SK-N-SH (cell line): ENCODE measurements at regions not wholly inside any gene's neighbourhood (a gene's known extent, or its start where the extent isn't known, plus 50 kb on each side); places are given as distances from the start of the nearest gene placed in this dataset.

ENCODE experiments used
- CTCF ChIA-PET: fragments of 300-600, 350-600 bp; formaldehyde crosslinking; extraction: SDS; loops from one replicate; lab custom pipeline; 2021; lab: Yijun Ruan, JAX
- POLR2A ChIA-PET: fragments of 350-600 bp; sonication (Branson Sonifier 250); formaldehyde crosslinking; extraction: SDS; loops from one replicate; lab custom pipeline; 2020; ENCODE audit warnings: antibody characterized with exemption, inconsistent platforms; lab: Yijun Ruan, JAX
- DNase-seq: peaks from one replicate; pipeline ENCODE4 v3.0.0; 2012
- H2AFZ ChIP-seq: fragments of 200-600 bp; sonication (generic); 2 replicates; pipeline ENCODE4 v1.8.1; 2016; ENCODE audit warnings: antibody characterized with exemption, mild to moderate bottlenecking, low read depth
- H3F3A ChIP-seq: fragments of 200-600 bp; sonication (generic); replicated peaks from 2 replicates; pipeline ENCODE3; 2016; ENCODE audit warnings: antibody characterized with exemption, mild to moderate bottlenecking; ENCODE audit not compliant: insufficient read depth
- H3K27ac ChIP-seq, 2 experiments: fragments of 200-500 bp in 1 of 2; fragments of 200-600 bp in 1 of 2; sonication (Bioruptor generic) in 1 of 2; sonication (generic), shearing (Covaris generic) in 1 of 2; 2 replicates each; pipeline versions ENCODE4 v1.5.1 to v1.6.1; 2014 to 2016; ENCODE audit warnings: low read depth in 2 of 2, inconsistent platforms in 1 of 2, low read length in 1 of 2, mild to moderate bottlenecking in 1 of 2, mixed read lengths in 1 of 2
- H3K27me3 ChIP-seq: fragments of 200-600 bp; sonication (generic), shearing (Covaris generic); 2 replicates; pipeline ENCODE4 v1.6.1; 2016; ENCODE audit warnings: mixed run types; ENCODE audit not compliant: insufficient read depth
- H3K36me3 ChIP-seq, 2 experiments: fragments of 200-500 bp in 1 of 2; fragments of 200-600 bp in 1 of 2; sonication (Bioruptor generic) in 1 of 2; sonication (generic) in 1 of 2; replicated peaks in 1 of 2; 2 replicates each; pipeline versions ENCODE3 to v1.5.1; 2014 to 2016; ENCODE audit warnings: low read length in 1 of 2, mild to moderate bottlenecking in 1 of 2; ENCODE audit not compliant: insufficient read depth in 2 of 2, control insufficient read depth in 1 of 2
- H3K4me1 ChIP-seq, 2 experiments: fragments of 200-500 bp in 1 of 2; fragments of 200-600 bp in 1 of 2; sonication (Bioruptor generic) in 1 of 2; sonication (generic), shearing (Covaris generic) in 1 of 2; 2 replicates each; pipeline versions ENCODE4 v1.5.1 to v1.6.1; 2014 to 2016; ENCODE audit warnings: low read depth in 1 of 2, low read length in 1 of 2, mixed run types in 1 of 2; ENCODE audit not compliant: insufficient read depth in 2 of 2, control insufficient read depth in 1 of 2
- H3K4me2 ChIP-seq: fragments of 200-600 bp; sonication (generic), shearing (Covaris generic); 2 replicates; pipeline ENCODE4 v1.6.1; 2017; ENCODE audit warnings: mixed run types
- H3K4me3 ChIP-seq, 2 experiments: fragments of 200-500 bp in 1 of 2; fragments of 200-600 bp in 1 of 2; sonication (Bioruptor generic) in 1 of 2; sonication (generic), shearing (Covaris generic) in 1 of 2; 2 replicates each; pipeline versions ENCODE4 v1.5.1 to v1.8.1; 2014 to 2016; ENCODE audit warnings: low read depth in 2 of 2, inconsistent platforms in 1 of 2, low read length in 1 of 2, mild to moderate bottlenecking in 1 of 2, mixed read lengths in 1 of 2, moderate library complexity in 1 of 2
- H3K79me2 ChIP-seq: fragments of 200-600 bp; sonication (generic); 2 replicates; pipeline ENCODE4 v1.8.1; 2017; ENCODE audit warnings: mild to moderate bottlenecking; ENCODE audit not compliant: insufficient read depth
- H3K9ac ChIP-seq: fragments of 200-600 bp; sonication (generic); 2 replicates; pipeline ENCODE4 v1.6.1; 2017; ENCODE audit warnings: mixed run types
- H3K9me2 ChIP-seq: fragments of 200-600 bp; sonication (generic); 2 replicates; pipeline ENCODE4 v1.6.1; 2017; ENCODE audit warnings: mixed run types
- H3K9me3 ChIP-seq: fragments of 200-600 bp; sonication (generic); 2 replicates; pipeline ENCODE4 v1.6.1; 2017; ENCODE audit warnings: mixed run types, mild to moderate bottlenecking, moderate library complexity
- H4K20me1 ChIP-seq: fragments of 200-600 bp; sonication (generic); 2 replicates; pipeline ENCODE4 v1.6.1; 2017; ENCODE audit warnings: mild to moderate bottlenecking, mixed run types; ENCODE audit not compliant: insufficient read depth
- CHD2 ChIP-seq: fragments of 150-350 bp; IDR thresholded peaks from 2 replicates; pipeline ENCODE4 v1.6.1; 2018; ENCODE audit warnings: low read length; ENCODE audit not compliant: partially characterized antibody
- EP300 ChIP-seq, 2 experiments: IDR thresholded peaks; 2 replicates each; pipeline versions ENCODE4 v1.4.0 to v1.6.1; 2012; ENCODE audit warnings: borderline replicate concordance in 1 of 2, low read depth in 1 of 2, low read length in 1 of 2
- EZH2phosphoT487 ChIP-seq: fragments of 200-600 bp; sonication (generic); IDR thresholded peaks from 2 replicates; pipeline ENCODE4 v1.6.1; 2017; ENCODE audit warnings: low read depth, mixed run types, mild to moderate bottlenecking, antibody characterized with exemption, moderate library complexity, borderline replicate concordance
- FOSL2 ChIP-seq: IDR thresholded peaks from 2 replicates; pipeline ENCODE4 v1.4.0; 2012; ENCODE audit warnings: low read depth, mild to moderate bottlenecking, moderate library complexity, borderline replicate concordance
- MXI1 ChIP-seq: IDR thresholded peaks from 2 replicates; pipeline ENCODE4 v1.6.1; 2012; ENCODE audit warnings: mild to moderate bottlenecking, low read depth, low read length, improper control_type of control experiment
- NRF1 ChIP-seq: IDR thresholded peaks from 2 replicates; pipeline ENCODE4 v1.6.1; 2012; ENCODE audit warnings: low read depth, mild to moderate bottlenecking, low read length
- POLR2AphosphoS5 ChIP-seq: IDR thresholded peaks from 2 replicates; pipeline ENCODE4 v1.6.1; 2012; ENCODE audit warnings: low read depth, low read length
- RCOR1 ChIP-seq: fragments of 150-350 bp; IDR thresholded peaks from 2 replicates; pipeline ENCODE4 v1.6.1; 2017; ENCODE audit warnings: antibody characterized with exemption, low read length
- RFX5 ChIP-seq: IDR thresholded peaks from 2 replicates; pipeline ENCODE4 v1.6.1; 2012; ENCODE audit warnings: mild to moderate bottlenecking, improper control_type of control experiment, low read length
- SMC3 ChIP-seq: IDR thresholded peaks from 2 replicates; pipeline ENCODE4 v1.6.1; 2012; ENCODE audit warnings: low read depth, low read length, improper control_type of control experiment
- TEAD4 ChIP-seq: IDR thresholded peaks from 2 replicates; pipeline ENCODE4 v1.4.0; 2012; ENCODE audit warnings: mild to moderate bottlenecking, borderline replicate concordance; ENCODE audit not compliant: insufficient read depth
- YY1 ChIP-seq: IDR thresholded peaks from 2 replicates; pipeline ENCODE4 v1.4.0; 2012; ENCODE audit warnings: low read depth, mild to moderate bottlenecking
- WGBS: methylation state at CpG from one replicate; pipeline ENCODE4 v1.1.6; 2017; ENCODE audit warnings: low lambda C conversion rate; 5-methylcytosine and 5-hydroxymethylcytosine counted together
- TF ChIP-seq, protein P1 (sequence below): IDR thresholded peaks from 2 replicates; pipeline ENCODE4; 2012
- TF ChIP-seq, protein P2 (sequence below): IDR thresholded peaks from 2 replicates; pipeline ENCODE4 v1.6.1; 2012; ENCODE audit warnings: mild to moderate bottlenecking, low read depth, low read length, moderate library complexity
- TF ChIP-seq, protein P3 (sequence below): IDR thresholded peaks from 2 replicates; pipeline ENCODE4 v1.4.0; 2012; ENCODE audit warnings: low read depth, borderline replicate concordance
- TF ChIP-seq, protein P4 (sequence below): fragments of 150-350 bp; IDR thresholded peaks from 2 replicates; pipeline ENCODE4 v1.6.1; 2016; ENCODE audit warnings: mild to moderate bottlenecking, low read depth, low read length

DNA sequence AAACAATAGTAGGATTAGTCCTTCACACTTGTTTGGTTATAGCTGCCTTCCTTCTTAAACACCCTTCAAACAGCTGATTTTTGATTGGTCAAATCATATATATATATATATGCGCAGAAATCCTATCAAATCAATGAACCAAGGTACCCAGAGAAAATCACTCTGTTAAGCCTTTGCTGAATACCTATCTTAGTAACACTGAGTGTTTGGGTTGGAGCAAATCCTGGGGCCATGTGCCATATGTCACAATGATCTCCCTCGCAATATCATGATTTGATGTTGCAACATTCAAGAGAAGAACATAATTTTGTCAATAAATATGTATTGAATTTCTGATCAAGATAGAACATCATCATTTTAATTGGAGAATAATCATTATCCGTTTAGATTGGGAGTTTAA, 795.6 kb downstream of the REEP3 start:
- Histone ChIP-seq H3F3A (no peaks in the 10 kb centered on the region), H3K36me3 (no peaks in the 10 kb centered on the region), H3K9ac (no peak overlapping the region), H3K4me2 (no peak overlapping the region), H4K20me1 (no peaks in the 10 kb centered on the region), H3K9me2 (no peaks in the 10 kb centered on the region), H3K9me3 (no peaks in the 10 kb centered on the region), H3K79me2 (no peaks in the 10 kb centered on the region; the same call in 1 of the 2 replicates), H3K4me3 (no peak overlapping the region), H3K27ac (no peak overlapping the region), H3K4me1 (no peaks in the 10 kb centered on the region; a peak in 2 of 4 replicates), H2AFZ (no peak overlapping the region), H3K27me3 (no peaks in the 10 kb centered on the region)
- WGBS, result 52% methylated on average over 3 of the region's 3 CpGs
- ChIA-PET POLR2A (no interaction called here), CTCF (interaction anchor here (1.2 kb wide), 1 partner anchor 17 kb away, joined by 4 read pairs; no protein-coding TSS in a partner anchor)
- DNase-seq, result no peak
- TF ChIP-seq, protein P1, sequence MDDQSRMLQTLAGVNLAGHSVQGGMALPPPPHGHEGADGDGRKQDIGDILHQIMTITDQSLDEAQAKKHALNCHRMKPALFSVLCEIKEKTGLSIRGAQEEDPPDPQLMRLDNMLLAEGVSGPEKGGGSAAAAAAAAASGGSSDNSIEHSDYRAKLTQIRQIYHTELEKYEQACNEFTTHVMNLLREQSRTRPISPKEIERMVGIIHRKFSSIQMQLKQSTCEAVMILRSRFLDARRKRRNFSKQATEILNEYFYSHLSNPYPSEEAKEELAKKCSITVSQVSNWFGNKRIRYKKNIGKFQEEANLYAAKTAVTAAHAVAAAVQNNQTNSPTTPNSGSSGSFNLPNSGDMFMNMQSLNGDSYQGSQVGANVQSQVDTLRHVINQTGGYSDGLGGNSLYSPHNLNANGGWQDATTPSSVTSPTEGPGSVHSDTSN, result no peak
- TF ChIP-seq MXI1, result no peak
- no peak for TF ChIP-seq EZH2phosphoT487
- TF ChIP-seq POLR2AphosphoS5, result no peak
- no peak for TF ChIP-seq RCOR1
- TF ChIP-seq, protein P2, sequence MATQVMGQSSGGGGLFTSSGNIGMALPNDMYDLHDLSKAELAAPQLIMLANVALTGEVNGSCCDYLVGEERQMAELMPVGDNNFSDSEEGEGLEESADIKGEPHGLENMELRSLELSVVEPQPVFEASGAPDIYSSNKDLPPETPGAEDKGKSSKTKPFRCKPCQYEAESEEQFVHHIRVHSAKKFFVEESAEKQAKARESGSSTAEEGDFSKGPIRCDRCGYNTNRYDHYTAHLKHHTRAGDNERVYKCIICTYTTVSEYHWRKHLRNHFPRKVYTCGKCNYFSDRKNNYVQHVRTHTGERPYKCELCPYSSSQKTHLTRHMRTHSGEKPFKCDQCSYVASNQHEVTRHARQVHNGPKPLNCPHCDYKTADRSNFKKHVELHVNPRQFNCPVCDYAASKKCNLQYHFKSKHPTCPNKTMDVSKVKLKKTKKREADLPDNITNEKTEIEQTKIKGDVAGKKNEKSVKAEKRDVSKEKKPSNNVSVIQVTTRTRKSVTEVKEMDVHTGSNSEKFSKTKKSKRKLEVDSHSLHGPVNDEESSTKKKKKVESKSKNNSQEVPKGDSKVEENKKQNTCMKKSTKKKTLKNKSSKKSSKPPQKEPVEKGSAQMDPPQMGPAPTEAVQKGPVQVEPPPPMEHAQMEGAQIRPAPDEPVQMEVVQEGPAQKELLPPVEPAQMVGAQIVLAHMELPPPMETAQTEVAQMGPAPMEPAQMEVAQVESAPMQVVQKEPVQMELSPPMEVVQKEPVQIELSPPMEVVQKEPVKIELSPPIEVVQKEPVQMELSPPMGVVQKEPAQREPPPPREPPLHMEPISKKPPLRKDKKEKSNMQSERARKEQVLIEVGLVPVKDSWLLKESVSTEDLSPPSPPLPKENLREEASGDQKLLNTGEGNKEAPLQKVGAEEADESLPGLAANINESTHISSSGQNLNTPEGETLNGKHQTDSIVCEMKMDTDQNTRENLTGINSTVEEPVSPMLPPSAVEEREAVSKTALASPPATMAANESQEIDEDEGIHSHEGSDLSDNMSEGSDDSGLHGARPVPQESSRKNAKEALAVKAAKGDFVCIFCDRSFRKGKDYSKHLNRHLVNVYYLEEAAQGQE, result no peak
- TF ChIP-seq NRF1, result no peak
- no peak for TF ChIP-seq EP300 (IDR thresholded peaks at IDR 0.05; ENCODE audit: borderline replicate concordance in 1 of 2, low read depth in 1 of 2, low read length in 1 of 2)
- TF ChIP-seq, protein P3, sequence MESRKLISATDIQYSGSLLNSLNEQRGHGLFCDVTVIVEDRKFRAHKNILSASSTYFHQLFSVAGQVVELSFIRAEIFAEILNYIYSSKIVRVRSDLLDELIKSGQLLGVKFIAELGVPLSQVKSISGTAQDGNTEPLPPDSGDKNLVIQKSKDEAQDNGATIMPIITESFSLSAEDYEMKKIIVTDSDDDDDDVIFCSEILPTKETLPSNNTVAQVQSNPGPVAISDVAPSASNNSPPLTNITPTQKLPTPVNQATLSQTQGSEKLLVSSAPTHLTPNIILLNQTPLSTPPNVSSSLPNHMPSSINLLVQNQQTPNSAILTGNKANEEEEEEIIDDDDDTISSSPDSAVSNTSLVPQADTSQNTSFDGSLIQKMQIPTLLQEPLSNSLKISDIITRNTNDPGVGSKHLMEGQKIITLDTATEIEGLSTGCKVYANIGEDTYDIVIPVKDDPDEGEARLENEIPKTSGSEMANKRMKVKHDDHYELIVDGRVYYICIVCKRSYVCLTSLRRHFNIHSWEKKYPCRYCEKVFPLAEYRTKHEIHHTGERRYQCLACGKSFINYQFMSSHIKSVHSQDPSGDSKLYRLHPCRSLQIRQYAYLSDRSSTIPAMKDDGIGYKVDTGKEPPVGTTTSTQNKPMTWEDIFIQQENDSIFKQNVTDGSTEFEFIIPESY, result no peak
- TF ChIP-seq, protein P4, sequence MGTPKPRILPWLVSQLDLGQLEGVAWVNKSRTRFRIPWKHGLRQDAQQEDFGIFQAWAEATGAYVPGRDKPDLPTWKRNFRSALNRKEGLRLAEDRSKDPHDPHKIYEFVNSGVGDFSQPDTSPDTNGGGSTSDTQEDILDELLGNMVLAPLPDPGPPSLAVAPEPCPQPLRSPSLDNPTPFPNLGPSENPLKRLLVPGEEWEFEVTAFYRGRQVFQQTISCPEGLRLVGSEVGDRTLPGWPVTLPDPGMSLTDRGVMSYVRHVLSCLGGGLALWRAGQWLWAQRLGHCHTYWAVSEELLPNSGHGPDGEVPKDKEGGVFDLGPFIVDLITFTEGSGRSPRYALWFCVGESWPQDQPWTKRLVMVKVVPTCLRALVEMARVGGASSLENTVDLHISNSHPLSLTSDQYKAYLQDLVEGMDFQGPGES, result no peak
- TF ChIP-seq YY1, result no peak
- no peak for TF ChIP-seq CHD2
- TF ChIP-seq TEAD4, result no peak
- TF ChIP-seq FOSL2, result no peak
- TF ChIP-seq RFX5, result no peak
- no peak for TF ChIP-seq SMC3
